Transverse colon (tissue), 4 donors: ENCODE measurements at regions not wholly inside any gene's neighbourhood (a gene's known extent, or its start where the extent isn't known, plus 50 kb on each side); places are given as distances from the start of the nearest gene placed in this dataset.

ENCODE experiments used
- CTCF ChIP-seq, 5 experiments: fragments of 200-600 bp in 3 of 5; fragments of 450-650 bp in 2 of 5; sonication (generic) in 3 of 5; IDR thresholded peaks; 1 replicate in 2 of 5; 2 replicates in 3 of 5; pipeline ENCODE4 v1.5.1; 2016 to 2017; ENCODE audit warnings: antibody characterized with exemption in 5 of 5, inconsistent platforms in 3 of 5, mild to moderate bottlenecking in 2 of 5, moderate library complexity in 1 of 5
- POLR2AphosphoS5 ChIP-seq, 3 donors: sonication (generic); formaldehyde crosslinking; IDR thresholded peaks; one replicate each; pipeline ENCODE4 v1.6.1; 2016; ENCODE audit warnings: antibody characterized with exemption in 3 of 3

- TF ChIP-seq CTCF (IDR thresholded peaks at IDR 0.05) (peak in 1 of 5 experiments; percentile 14), POLR2AphosphoS5 (IDR thresholded peaks at IDR 0.05) (no peak)
Observed at GRCh38 chr4:25993395-25994185, 79.6 kb downstream of the SMIM20 start.
